IMR-90 (cell line): ENCODE measurements at regions not wholly inside any gene's neighbourhood (a gene's known extent, or its start where the extent isn't known, plus 50 kb on each side); places are given as distances from the start of the nearest gene placed in this dataset.

Experiments
- ATAC-seq: fragments of 200-7000 bp; cut with Tn5 transposase; 2 replicates; pipeline ENCODE4 v1.9.1; 2020; ENCODE audit warnings: low read depth, mild to moderate bottlenecking, moderate library complexity
- BruUV-seq: library from RNA; stranded (reverse); fragments of 400-500 nt; replicated peaks from 2 replicates; lab custom pipeline; 2021; lab: Mats Ljungman, UMichigan
- CTCF ChIA-PET: fragments of 300-600 bp; formaldehyde crosslinking; extraction: SDS; loops from one replicate; lab custom pipeline; 2021; ENCODE audit warnings: antibody characterized with exemption; lab: Yijun Ruan, JAX
- POLR2A ChIA-PET: fragments of 300-600 bp; sonication (Branson Sonifier 250); formaldehyde crosslinking; loops from one replicate; lab custom pipeline; 2022; ENCODE audit warnings: antibody characterized with exemption; ENCODE audit not compliant: unreplicated experiment; lab: Charles Lee
- DNase-seq: peaks from one replicate; pipeline ENCODE4 v3.0.0; 2013
- H2AFZ ChIP-seq: replicated peaks from 2 replicates; pipeline ENCODE3; 2013; ENCODE audit warnings: low read length, mild to moderate bottlenecking; ENCODE audit not compliant: poor library complexity
- H2AK5ac ChIP-seq: 2 replicates; pipeline ENCODE4 v1.6.1; 2013; ENCODE audit warnings: low read depth, low read length, inconsistent platforms
- H2AK9ac ChIP-seq: replicated peaks from 2 replicates; pipeline ENCODE3; 2013; ENCODE audit warnings: mild to moderate bottlenecking, low read depth, low read length, moderate library complexity; ENCODE audit not compliant: poor library complexity
- H2BK120ac ChIP-seq: 2 replicates; pipeline ENCODE4 v1.6.1; 2013; ENCODE audit warnings: low read depth, low read length, inconsistent platforms
- H2BK15ac ChIP-seq: 3 replicates; pipeline ENCODE4 v1.6.1; 2013; ENCODE audit warnings: low read depth, low read length, inconsistent platforms
- H2BK20ac ChIP-seq: 2 replicates; pipeline ENCODE4 v1.6.1; 2013; ENCODE audit warnings: low read depth, mild to moderate bottlenecking, inconsistent platforms, low read length, moderate library complexity
- H2BK5ac ChIP-seq: 2 replicates; pipeline ENCODE4 v1.6.1; 2013; ENCODE audit warnings: mild to moderate bottlenecking, low read depth, low read length, inconsistent platforms; ENCODE audit not compliant: poor library complexity, severe bottlenecking
- H3K14ac ChIP-seq: replicated peaks from 2 replicates; pipeline ENCODE4 v1.6.1; 2013; ENCODE audit warnings: low read depth, low read length, inconsistent platforms
- H3K18ac ChIP-seq: 2 replicates; pipeline ENCODE4 v1.6.1; 2013; ENCODE audit warnings: low read depth, low read length, control low read depth
- H3K23ac ChIP-seq: 2 replicates; pipeline ENCODE4 v1.6.1; 2013; ENCODE audit warnings: low read depth, low read length, inconsistent platforms
- H3K27ac ChIP-seq: 2 replicates; pipeline ENCODE4 v1.5.1; 2013; ENCODE audit warnings: mild to moderate bottlenecking, control low read depth, low read length; ENCODE audit not compliant: insufficient read depth
- H3K27me3 ChIP-seq: 2 replicates; pipeline ENCODE4 v1.6.1; 2013; ENCODE audit warnings: low read length; ENCODE audit not compliant: control insufficient read depth, insufficient read depth
- H3K36me3 ChIP-seq: 2 replicates; pipeline ENCODE4 v1.6.1; 2013; ENCODE audit warnings: low read length, mixed read lengths; ENCODE audit not compliant: control insufficient read depth, insufficient read depth
- H3K4ac ChIP-seq: 2 replicates; pipeline ENCODE4 v1.6.1; 2013; ENCODE audit warnings: low read depth, low read length, inconsistent platforms
- H3K4me1 ChIP-seq: 2 replicates; pipeline ENCODE4 v1.6.1; 2013; ENCODE audit warnings: low read length, mixed read lengths; ENCODE audit not compliant: control insufficient read depth, insufficient read depth
- H3K4me2 ChIP-seq: 2 replicates; pipeline ENCODE4 v1.6.1; 2013; ENCODE audit warnings: low read depth, mild to moderate bottlenecking, control low read depth, low read length, moderate library complexity
- H3K4me3 ChIP-seq: 2 replicates; pipeline ENCODE4 v1.5.1; 2013; ENCODE audit warnings: low read depth, mild to moderate bottlenecking, control low read depth, low read length, moderate library complexity; ENCODE audit not compliant: insufficient read depth
- H3K56ac ChIP-seq: 2 replicates; pipeline ENCODE4 v1.6.1; 2013; ENCODE audit warnings: low read length, inconsistent platforms; ENCODE audit not compliant: insufficient read depth; ENCODE audit errors: extremely low read depth
- H3K79me1 ChIP-seq, 2 experiments: 2 replicates each; pipeline ENCODE4 v1.6.1; 2013; ENCODE audit warnings: low read length in 2 of 2, inconsistent platforms in 1 of 2, low read depth in 1 of 2
- H3K9ac ChIP-seq: 2 replicates; pipeline ENCODE4 v1.6.1; 2013; ENCODE audit warnings: low read depth, low read length, control low read depth
- H3K9me1 ChIP-seq: 2 replicates; pipeline ENCODE4 v1.6.1; 2013; ENCODE audit warnings: low read length, inconsistent platforms; ENCODE audit not compliant: insufficient read depth
- H3K9me3 ChIP-seq: 2 replicates; pipeline ENCODE4 v1.6.1; 2013; ENCODE audit warnings: low read length; ENCODE audit not compliant: control insufficient read depth, insufficient read depth
- H4K20me1 ChIP-seq: 2 replicates; pipeline ENCODE4 v1.6.1; 2013; ENCODE audit warnings: low read length, inconsistent platforms; ENCODE audit not compliant: insufficient read depth
- H4K5ac ChIP-seq: 2 replicates; pipeline ENCODE4 v1.6.1; 2013; ENCODE audit warnings: mild to moderate bottlenecking, low read depth, low read length, control low read depth
- H4K8ac ChIP-seq, 2 experiments: 2 replicates each; pipeline ENCODE4 v1.6.1; 2013; ENCODE audit warnings: low read depth in 2 of 2, low read length in 2 of 2, control low read depth in 1 of 2, inconsistent platforms in 1 of 2
- H4K91ac ChIP-seq: 2 replicates; pipeline ENCODE4 v1.6.1; 2013; ENCODE audit warnings: low read depth, low read length, inconsistent platforms; ENCODE audit not compliant: insufficient read depth
- BHLHE40 ChIP-seq: fragments of 150-350 bp; IDR thresholded peaks from 2 replicates; pipeline ENCODE4 v1.6.1; 2016; ENCODE audit warnings: mild to moderate bottlenecking, low read depth, low read length
- CEBPB ChIP-seq: IDR thresholded peaks from 2 replicates; pipeline ENCODE4 v1.6.1; 2012; ENCODE audit warnings: low read depth, low read length, improper control_type of control experiment
- CHD1 ChIP-seq: IDR thresholded peaks from 2 replicates; pipeline ENCODE4 v1.6.1; 2012; ENCODE audit warnings: low read depth, low read length, improper control_type of control experiment
- CTCF ChIP-seq: conservative IDR thresholded peaks from 2 replicates; pipeline ENCODE4 v1.5.1; 2012; ENCODE audit warnings: mild to moderate bottlenecking, low read depth, low read length, improper control_type of control experiment
- ELK1 ChIP-seq: fragments of 150-350 bp; IDR thresholded peaks from 2 replicates; pipeline ENCODE4 v1.6.1; 2016; ENCODE audit warnings: low read depth, mild to moderate bottlenecking, low read length, moderate library complexity, borderline replicate concordance
- FOS ChIP-seq: fragments of 150-350 bp; IDR thresholded peaks from 2 replicates; pipeline ENCODE4 v1.6.1; 2016; ENCODE audit warnings: low read depth, low read length
- MAZ ChIP-seq: IDR thresholded peaks from 2 replicates; pipeline ENCODE4 v1.6.1; 2012; ENCODE audit warnings: low read depth, mild to moderate bottlenecking, low read length, improper control_type of control experiment, moderate library complexity, borderline replicate concordance
- MXI1 ChIP-seq: IDR thresholded peaks from 2 replicates; pipeline ENCODE4 v1.6.1; 2012; ENCODE audit warnings: low read depth, mild to moderate bottlenecking, low read length, moderate library complexity, borderline replicate concordance
- NFE2L2 ChIP-seq: fragments of 150-350 bp; IDR thresholded peaks from 2 replicates; pipeline ENCODE4 v1.6.1; 2016; ENCODE audit warnings: low read depth, mild to moderate bottlenecking, low read length
- RAD21 ChIP-seq: IDR thresholded peaks from 2 replicates; pipeline ENCODE4 v1.6.1; 2012; ENCODE audit warnings: low read length, improper control_type of control experiment
- RCOR1 ChIP-seq: IDR thresholded peaks from 2 replicates; pipeline ENCODE4 v1.6.1; 2012; ENCODE audit warnings: mild to moderate bottlenecking, low read length, improper control_type of control experiment; ENCODE audit not compliant: insufficient replicate concordance
- RFX5 ChIP-seq: IDR thresholded peaks from 2 replicates; pipeline ENCODE4 v1.8.0; 2012; ENCODE audit warnings: low read depth, mild to moderate bottlenecking, low read length, moderate library complexity
- SMC3 ChIP-seq: fragments of 150-350 bp; IDR thresholded peaks from 2 replicates; pipeline ENCODE4 v1.6.1; 2016; ENCODE audit warnings: low read depth, mild to moderate bottlenecking, antibody characterized with exemption, low read length, moderate library complexity
- USF2 ChIP-seq: fragments of 150-350 bp; IDR thresholded peaks from 2 replicates; pipeline ENCODE4 v1.6.1; 2017; ENCODE audit warnings: mild to moderate bottlenecking, antibody characterized with exemption, low read length, low read depth
- WGBS, 2 experiments: methylation state at CpG; one replicate each; pipeline versions ENCODE4 v1.1.5 to v1.1.7; 2013; ENCODE audit warnings: missing lambda C conversion rate in 2 of 2; ENCODE audit not compliant: insufficient read length in 1 of 2; ENCODE audit errors: extremely low coverage in 2 of 2; 5-methylcytosine and 5-hydroxymethylcytosine counted together
- dilution Hi-C: fragments of 300-500 bp; cut with HindIII; formaldehyde crosslinking; loops from one replicate; pipeline ENCODE4 v1.14.3; 2018; ENCODE audit warnings: low sequenced_read_pairs; ENCODE audit not compliant: unreplicated experiment
- in situ Hi-C: fragments of 300-500 bp; cut with MboI; formaldehyde crosslinking; loops from 3 replicates; pipeline ENCODE4 v1.14.3; 2019; ENCODE audit warnings: low sequenced_read_pairs, inconsistent platforms, mixed read lengths
- intact Hi-C: fragments of 100-400 bp; cut with micrococcal nuclease; formaldehyde crosslinking; loops from 2 replicates; pipeline ENCODE4 v1.10.0; 2022

- Histone ChIP-seq H3K14ac (no peak overlapping the region), H4K5ac (no peak overlapping the region), H2BK15ac (no peak overlapping the region), H4K8ac (no peak overlapping the region), H3K18ac (no peak overlapping the region), H3K9me3 (no peaks in the 10 kb centered on the region), H4K20me1 (no peaks in the 10 kb centered on the region), H2BK120ac (no peak overlapping the region), H3K9ac (no peak overlapping the region), H2AFZ (no peak overlapping the region), H3K4me1 (no peaks in the 10 kb centered on the region), H3K4ac (no peak overlapping the region), H3K4me2 (no peak overlapping the region), H3K36me3 (no peaks in the 10 kb centered on the region), H3K27ac (no peak overlapping the region), H2AK9ac (no peak overlapping the region), H2BK5ac (no peak overlapping the region), H2BK20ac (no peak overlapping the region), H3K79me1 (no peaks in the 10 kb centered on the region), H3K27me3 (no peaks in the 10 kb centered on the region), H3K4me3 (no peak overlapping the region), H3K23ac (no peak overlapping the region), H4K91ac (no peak overlapping the region), H3K56ac (no peak overlapping the region), H2AK5ac (no peak overlapping the region), H3K9me1 (no peaks in the 10 kb centered on the region; the same call in 1 of the 2 replicates)
- no peak for DNase-seq
- in situ Hi-C loops: no loop called here
- TF ChIP-seq SMC3 (no peak), USF2 (no peak), NFE2L2 (no peak), ELK1 (no peak), BHLHE40 (no peak), MXI1 (no peak), RAD21 (no peak), CEBPB (no peak), MAZ (no peak), CTCF (no peak), FOS (no peak), RFX5 (no peak), RCOR1 (no peak), CHD1 (no peak)
- POLR2A ChIA-PET: no interaction called here
- no CpG with 5 or more reads among the region's 2 CpGs for WGBS, 2 experiments
- no peak for ATAC-seq
- BruUV-seq: no TSS peak
- dilution Hi-C loops: no loop called here
- intact Hi-C loops: no loop called here
- CTCF ChIA-PET: no interaction called here
Measured at GRCh38 chrX:63441717-63442116, 90.6 kb upstream of the SPIN4 start.
